Mesothelial cell of epicardium (in vitro differentiated cells): ENCODE measurements at regions not wholly inside any gene's neighbourhood (a gene's known extent, or its start where the extent isn't known, plus 50 kb on each side); places are given as distances from the start of the nearest gene placed in this dataset.
A peak's percentile ranks its signal among the peaks of the same experiment; 100 is the strongest.

Experiments
- DNase-seq, 2 experiments: peaks; one replicate each; pipeline ENCODE4 v3.0.0; 2021; ENCODE audit warnings: low spot score in 2 of 2; ENCODE audit not compliant: unreplicated experiment in 2 of 2
- H3K27ac Mint-ChIP-seq: 2 replicates; pipeline ENCODE4 v1.8.0; 2021; ENCODE audit warnings: mixed read lengths
- H3K27me3 Mint-ChIP-seq: 2 replicates; pipeline ENCODE4 v1.8.0; 2021; ENCODE audit warnings: low read depth, mixed read lengths
- H3K36me3 Mint-ChIP-seq: 2 replicates; pipeline ENCODE4 v1.8.0; 2021; ENCODE audit warnings: mixed read lengths
- H3K4me1 Mint-ChIP-seq: 2 replicates; pipeline ENCODE4 v1.8.0; 2021; ENCODE audit warnings: mixed read lengths
- H3K4me3 Mint-ChIP-seq: 2 replicates; pipeline ENCODE4 v1.8.0; 2021; ENCODE audit warnings: mild to moderate bottlenecking, moderate library complexity, mixed read lengths
- H3K9me3 Mint-ChIP-seq: 2 replicates; pipeline ENCODE4 v1.8.0; 2021; ENCODE audit warnings: mixed read lengths
- CTCF ChIP-seq: fragments of 200-600 bp; sonication (generic); IDR thresholded peaks from one replicate; pipeline ENCODE4 v1.5.0; 2021; ENCODE audit warnings: antibody characterized with exemption; ENCODE audit not compliant: unreplicated experiment

GRCh38 chr5:92991581-92992067, 589.4 kb downstream of the NR2F1-AS1 start:
- H3K4me1 Mint-ChIP-seq, result peaks cover 12% of the 10 kb centered on the region
- DNase-seq, result no peak
- H3K27ac Mint-ChIP-seq, result peak overlapping the region; percentile 69
- H3K27me3 Mint-ChIP-seq, result no peaks in the 10 kb centered on the region
- H3K4me3 Mint-ChIP-seq, result no peak overlapping the region
- peaks cover 16% of the 10 kb centered on the region for H3K36me3 Mint-ChIP-seq
- peaks cover 34% of the 10 kb centered on the region for H3K9me3 Mint-ChIP-seq
- TF ChIP-seq CTCF, result no peak

GRCh38 chr5:92990771-92991170, 590.2 kb downstream of the NR2F1-AS1 start:
- no peak overlapping the region for H3K27ac Mint-ChIP-seq
- peaks cover 16% of the 10 kb centered on the region for H3K36me3 Mint-ChIP-seq
- no peak overlapping the region for H3K4me3 Mint-ChIP-seq
- no peak for DNase-seq
- H3K9me3 Mint-ChIP-seq, result peaks cover 39% of the 10 kb centered on the region
- no peak for TF ChIP-seq CTCF
- H3K4me1 Mint-ChIP-seq, result peaks cover 12% of the 10 kb centered on the region
- H3K27me3 Mint-ChIP-seq, result no peaks in the 10 kb centered on the region

- Mint-ChIP-seq H3K27ac (no peak overlapping the region), H3K9me3 (peaks cover 23% of the 10 kb centered on the region), H3K27me3 (no peaks in the 10 kb centered on the region)
Measured at GRCh38 chr5:92981001-92981400, 600.0 kb downstream of the NR2F1-AS1 start.

GRCh38 chr5:92980491-92980890, 600.5 kb downstream of the NR2F1-AS1 start:
- Mint-ChIP-seq H3K27ac (no peak overlapping the region), H3K4me1 (peaks cover 11% of the 10 kb centered on the region), H3K4me3 (no peak overlapping the region), H3K27me3 (no peaks in the 10 kb centered on the region), H3K9me3 (peaks cover 25% of the 10 kb centered on the region), H3K36me3 (peaks cover 3% of the 10 kb centered on the region)
- no peak for DNase-seq
- no peak for TF ChIP-seq CTCF

More at GRCh38 chr5:92981001-92981400, 600.0 kb downstream of the NR2F1-AS1 start:
- Mint-ChIP-seq H3K4me3 (no peak overlapping the region), H3K4me1 (peaks cover 11% of the 10 kb centered on the region), H3K36me3 (peaks cover 2% of the 10 kb centered on the region)
- TF ChIP-seq CTCF, result no peak
- DNase-seq, result no peak

- DNase-seq, result no peak
Measured at GRCh38 chr5:92979716-92980115, 601.3 kb downstream of the NR2F1-AS1 start.

More at GRCh38 chr5:92979716-92980115, 601.3 kb downstream of the NR2F1-AS1 start:
- TF ChIP-seq CTCF, result no peak
- Mint-ChIP-seq H3K27ac (no peak overlapping the region), H3K27me3 (no peaks in the 10 kb centered on the region), H3K36me3 (peaks cover 3% of the 10 kb centered on the region), H3K9me3 (peaks cover 20% of the 10 kb centered on the region), H3K4me1 (peaks cover 11% of the 10 kb centered on the region), H3K4me3 (no peak overlapping the region)
